Left lung (tissue), 4 donors: ENCODE measurements at regions not wholly inside any gene's neighbourhood (a gene's known extent, or its start where the extent isn't known, plus 50 kb on each side); places are given as distances from the start of the nearest gene placed in this dataset.

Source experiments
- ATAC-seq: fragments of 200-7000 bp; cut with Tn5 transposase; one replicate; pipeline ENCODE4 v1.9.1; 2020; ENCODE audit warnings: moderate library complexity
- DNase-seq, 4 donors: peaks; one replicate each; pipeline ENCODE4 v3.0.0-alpha.2; 2013 to 2020
- H3K27ac ChIP-seq, 2 donors: fragments of 200-600 bp; sonication (generic) in 1 of 2; one replicate each; pipeline versions ENCODE4 v1.5.0 to v1.8.0; 2020 to 2021
- H3K27me3 ChIP-seq, 2 donors: fragments of 200-600 bp; sonication (generic) in 1 of 2; one replicate each; pipeline versions ENCODE4 v1.5.0 to v1.8.0; 2020 to 2021
- H3K36me3 ChIP-seq, 2 donors: fragments of 200-600 bp; sonication (generic) in 1 of 2; one replicate each; pipeline versions ENCODE4 v1.5.0 to v1.8.0; 2020 to 2021
- H3K4me1 ChIP-seq, 2 donors: fragments of 200-600 bp; one replicate each; pipeline ENCODE4 v1.8.0; 2021
- H3K4me3 ChIP-seq, 2 donors: fragments of 200-600 bp; sonication (generic) in 1 of 2; one replicate each; pipeline versions ENCODE4 v1.5.0 to v1.8.0; 2020 to 2021; ENCODE audit warnings: mild to moderate bottlenecking in 1 of 2
- H3K9me3 ChIP-seq, 2 donors: fragments of 200-600 bp; sonication (generic) in 1 of 2; one replicate each; pipeline versions ENCODE4 v1.5.0 to v1.8.0; 2020 to 2021
- intact Hi-C, 2 donors: fragments of 100-400 bp; cut with DNase I; formaldehyde crosslinking; loops; one replicate each; pipeline versions ENCODE4 v1.11.2 to v1.14.2; 2022
- TF ChIP-seq, protein P1 (sequence below), 2 donors: fragments of 200-600 bp; sonication (generic) in 1 of 2; IDR thresholded peaks; one replicate each; pipeline versions ENCODE4 v1.5.0 to v1.8.0; 2021; ENCODE audit warnings: antibody characterized with exemption in 2 of 2
- donor health status: DM: no; HTN: yes; CAD: no.
- donor health status: DM: no; HTN: no; CAD: no.

DNA sequence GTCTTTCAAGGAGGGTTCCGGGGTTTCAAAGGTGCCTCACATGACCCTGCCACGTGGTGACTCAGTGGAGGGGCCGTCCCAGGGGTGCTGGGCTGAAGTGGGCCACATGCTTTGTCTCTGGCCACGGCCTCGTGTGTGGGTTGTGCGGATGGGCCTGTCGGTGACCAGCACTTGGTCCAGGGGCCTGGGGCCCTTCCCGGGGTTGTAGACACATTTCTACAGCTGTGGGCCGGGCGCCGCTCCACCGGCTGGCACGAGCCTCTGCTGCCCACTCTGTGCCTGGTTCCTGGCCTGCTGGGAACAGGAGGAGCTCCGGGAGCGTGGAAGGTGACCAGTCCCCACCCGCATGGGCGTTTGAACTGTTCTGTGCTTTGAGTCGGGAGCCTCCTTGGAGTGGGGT, 75.4 kb upstream of the TTC34 start:
- Histone ChIP-seq H3K27ac (no peak overlapping the region), H3K27me3 (peaks cover 0 to 70% of the 10 kb centered on the region in 2 donors), H3K9me3 (peaks cover 0 to 5% of the 10 kb centered on the region in 2 donors), H3K36me3 (no peaks in the 10 kb centered on the region), H3K4me1 (peaks cover 0 to 5% of the 10 kb centered on the region in 2 donors), H3K4me3 (no peak overlapping the region)
- intact Hi-C loops: no loop called here
- TF ChIP-seq, protein P1, sequence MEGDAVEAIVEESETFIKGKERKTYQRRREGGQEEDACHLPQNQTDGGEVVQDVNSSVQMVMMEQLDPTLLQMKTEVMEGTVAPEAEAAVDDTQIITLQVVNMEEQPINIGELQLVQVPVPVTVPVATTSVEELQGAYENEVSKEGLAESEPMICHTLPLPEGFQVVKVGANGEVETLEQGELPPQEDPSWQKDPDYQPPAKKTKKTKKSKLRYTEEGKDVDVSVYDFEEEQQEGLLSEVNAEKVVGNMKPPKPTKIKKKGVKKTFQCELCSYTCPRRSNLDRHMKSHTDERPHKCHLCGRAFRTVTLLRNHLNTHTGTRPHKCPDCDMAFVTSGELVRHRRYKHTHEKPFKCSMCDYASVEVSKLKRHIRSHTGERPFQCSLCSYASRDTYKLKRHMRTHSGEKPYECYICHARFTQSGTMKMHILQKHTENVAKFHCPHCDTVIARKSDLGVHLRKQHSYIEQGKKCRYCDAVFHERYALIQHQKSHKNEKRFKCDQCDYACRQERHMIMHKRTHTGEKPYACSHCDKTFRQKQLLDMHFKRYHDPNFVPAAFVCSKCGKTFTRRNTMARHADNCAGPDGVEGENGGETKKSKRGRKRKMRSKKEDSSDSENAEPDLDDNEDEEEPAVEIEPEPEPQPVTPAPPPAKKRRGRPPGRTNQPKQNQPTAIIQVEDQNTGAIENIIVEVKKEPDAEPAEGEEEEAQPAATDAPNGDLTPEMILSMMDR (IDR thresholded peaks at IDR 0.05): no peak
- DNase-seq: no peak
- ATAC-seq: no peak

DNA sequence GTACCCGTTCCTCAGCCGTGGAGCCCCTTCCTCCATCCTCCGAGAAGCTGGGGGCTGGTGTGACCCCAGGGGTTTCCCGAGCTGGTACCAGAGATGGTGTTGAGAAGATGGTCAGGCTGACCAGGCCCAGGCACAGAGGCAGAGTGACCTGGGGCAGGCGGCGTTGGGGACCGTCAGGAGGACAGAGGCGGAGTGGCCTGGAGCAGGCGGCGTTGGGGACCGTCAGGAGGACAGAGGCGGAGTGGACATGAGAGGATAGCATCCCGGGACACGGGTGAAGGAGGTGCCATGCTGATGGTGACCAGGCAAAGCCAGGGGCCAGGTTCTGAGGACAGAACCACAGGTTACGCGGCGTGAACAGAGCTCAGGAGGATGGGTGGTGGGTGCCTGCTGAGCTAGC, 75.9 kb upstream of the TTC34 start:
- Histone ChIP-seq H3K27ac (no peak overlapping the region), H3K4me1 (peaks cover 0 to 5% of the 10 kb centered on the region in 2 donors), H3K27me3 (peaks cover 0 to 75% of the 10 kb centered on the region in 2 donors), H3K4me3 (no peak overlapping the region), H3K9me3 (no peaks in the 10 kb centered on the region), H3K36me3 (no peaks in the 10 kb centered on the region)
- intact Hi-C loops: no loop called here
- ATAC-seq (no peak), DNase-seq (no peak)
- TF ChIP-seq, protein P1 (IDR thresholded peaks at IDR 0.05): no peak

DNA sequence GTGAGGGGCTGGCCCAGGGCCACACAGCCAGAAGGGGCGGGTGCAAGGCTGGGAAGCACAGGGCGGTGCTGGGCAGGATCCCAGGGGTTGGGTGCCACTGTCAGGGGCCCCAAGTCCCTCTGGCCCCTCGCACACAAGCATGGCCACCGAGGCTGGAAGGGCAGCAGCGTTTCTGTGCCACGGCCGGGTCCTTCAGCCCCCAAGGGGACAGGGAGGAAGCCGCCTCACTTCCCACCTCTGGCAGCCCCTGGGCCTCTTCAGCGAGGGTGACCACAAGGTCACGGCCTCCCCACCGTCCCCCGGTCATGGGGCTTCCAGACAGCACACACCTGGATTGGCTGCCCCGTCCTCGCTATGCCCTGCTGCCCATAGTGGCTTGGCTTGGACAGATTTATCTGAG, 77.1 kb upstream of the TTC34 start:
- TF ChIP-seq, protein P1 (IDR thresholded peaks at IDR 0.05): no peak
- Histone ChIP-seq H3K4me1 (peaks cover 0 to 5% of the 10 kb centered on the region in 2 donors), H3K4me3 (no peak overlapping the region), H3K9me3 (no peaks in the 10 kb centered on the region), H3K27ac (no peak overlapping the region), H3K27me3 (peaks cover 0 to 81% of the 10 kb centered on the region in 2 donors), H3K36me3 (no peaks in the 10 kb centered on the region)
- ATAC-seq: no peak
- intact Hi-C loops: no loop called here
- DNase-seq: no peak

DNA sequence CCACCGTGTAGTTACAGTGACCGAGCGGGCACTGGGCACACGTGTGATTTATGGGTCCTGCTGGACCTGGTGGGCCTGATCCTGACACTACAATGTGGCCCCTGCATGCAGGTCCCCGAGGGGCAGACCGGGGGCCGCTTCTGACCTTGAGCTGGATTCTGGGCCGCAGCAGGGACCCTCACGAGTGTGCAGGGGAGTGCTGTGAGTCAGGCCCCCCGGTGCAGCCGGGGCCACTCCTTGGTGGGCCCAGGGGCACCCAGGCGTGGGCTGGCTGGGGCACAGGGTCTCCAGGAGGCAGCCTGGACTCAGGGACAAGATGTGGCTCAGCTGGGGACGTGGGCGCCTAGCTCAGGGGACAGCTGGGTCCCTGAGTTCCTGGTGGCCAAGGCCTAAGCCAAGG, 77.5 kb upstream of the TTC34 start:
- no peak overlapping the region for H3K4me3 ChIP-seq
- no peak for DNase-seq
- no peak overlapping the region for H3K27ac ChIP-seq
- no peaks in the 10 kb centered on the region for H3K9me3 ChIP-seq
- peaks cover 0 to 79% of the 10 kb centered on the region in 2 donors for H3K27me3 ChIP-seq
- intact Hi-C loops: no loop called here
- H3K4me1 ChIP-seq: peaks cover 0 to 5% of the 10 kb centered on the region in 2 donors
- no peak for ATAC-seq
- no peaks in the 10 kb centered on the region for H3K36me3 ChIP-seq
- TF ChIP-seq, protein P1 (IDR thresholded peaks at IDR 0.05): no peak

DNA sequence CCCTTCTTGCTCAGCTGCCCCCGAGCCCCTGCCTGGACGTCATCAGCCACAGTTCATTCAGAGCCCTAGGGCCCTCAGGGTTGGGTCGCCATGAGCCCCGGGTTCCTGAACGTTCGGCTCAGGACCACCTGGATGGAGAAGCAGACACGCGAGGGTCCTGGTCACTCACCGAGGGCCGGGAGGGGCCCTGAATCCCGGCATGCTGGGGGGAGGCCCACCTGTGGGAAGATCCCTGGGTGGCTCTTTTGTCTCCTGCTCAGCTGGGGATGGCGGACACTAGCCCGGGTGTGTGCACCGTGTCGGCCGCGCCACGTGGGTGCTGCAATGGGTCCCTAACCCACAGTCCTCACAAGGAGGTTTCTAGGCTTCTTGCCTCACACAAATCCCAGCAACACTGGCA, 78.1 kb upstream of the TTC34 start:
- peaks cover 0 to 5% of the 10 kb centered on the region in 2 donors for H3K4me1 ChIP-seq
- peaks cover 0 to 74% of the 10 kb centered on the region in 2 donors for H3K27me3 ChIP-seq
- no peaks in the 10 kb centered on the region for H3K36me3 ChIP-seq
- H3K27ac ChIP-seq: no peak overlapping the region
- DNase-seq: no peak
- no peaks in the 10 kb centered on the region for H3K9me3 ChIP-seq
- TF ChIP-seq, protein P1 (IDR thresholded peaks at IDR 0.05): no peak
- ATAC-seq: no peak
- intact Hi-C loops: no loop called here
- H3K4me3 ChIP-seq: no peak overlapping the region
